Liver (tissue), 3 donors: ENCODE measurements at regions not wholly inside any gene's neighbourhood (a gene's known extent, or its start where the extent isn't known, plus 50 kb on each side); places are given as distances from the start of the nearest gene placed in this dataset.

Source experiments
- JUND ChIP-seq, 2 donors: IDR thresholded peaks; 2 replicates each; pipeline ENCODE4 v1.6.1; 2016; ENCODE audit warnings: antibody characterized with exemption in 2 of 2
- REST ChIP-seq: IDR thresholded peaks from 2 replicates; pipeline ENCODE4 v1.6.1; 2016; ENCODE audit warnings: antibody characterized with exemption, mild to moderate bottlenecking
- SP1 ChIP-seq: IDR thresholded peaks from 2 replicates; pipeline ENCODE4 v1.6.1; 2018; ENCODE audit warnings: antibody characterized with exemption, mild to moderate bottlenecking
- TF ChIP-seq, protein P1 (sequence below): fragments of 150-350 bp; IDR thresholded peaks from 2 replicates; pipeline ENCODE4 v1.5.1; 2017; ENCODE audit warnings: improper control_type of control experiment, low read depth, low read length; ENCODE audit not compliant: missing input control
- TF ChIP-seq, protein P2 (sequence below): IDR thresholded peaks from 2 replicates; pipeline ENCODE4 v1.6.1; 2016; ENCODE audit warnings: antibody characterized with exemption
- donor health status: healthy.
- donor health status: healthy.

- TF ChIP-seq, protein P1, sequence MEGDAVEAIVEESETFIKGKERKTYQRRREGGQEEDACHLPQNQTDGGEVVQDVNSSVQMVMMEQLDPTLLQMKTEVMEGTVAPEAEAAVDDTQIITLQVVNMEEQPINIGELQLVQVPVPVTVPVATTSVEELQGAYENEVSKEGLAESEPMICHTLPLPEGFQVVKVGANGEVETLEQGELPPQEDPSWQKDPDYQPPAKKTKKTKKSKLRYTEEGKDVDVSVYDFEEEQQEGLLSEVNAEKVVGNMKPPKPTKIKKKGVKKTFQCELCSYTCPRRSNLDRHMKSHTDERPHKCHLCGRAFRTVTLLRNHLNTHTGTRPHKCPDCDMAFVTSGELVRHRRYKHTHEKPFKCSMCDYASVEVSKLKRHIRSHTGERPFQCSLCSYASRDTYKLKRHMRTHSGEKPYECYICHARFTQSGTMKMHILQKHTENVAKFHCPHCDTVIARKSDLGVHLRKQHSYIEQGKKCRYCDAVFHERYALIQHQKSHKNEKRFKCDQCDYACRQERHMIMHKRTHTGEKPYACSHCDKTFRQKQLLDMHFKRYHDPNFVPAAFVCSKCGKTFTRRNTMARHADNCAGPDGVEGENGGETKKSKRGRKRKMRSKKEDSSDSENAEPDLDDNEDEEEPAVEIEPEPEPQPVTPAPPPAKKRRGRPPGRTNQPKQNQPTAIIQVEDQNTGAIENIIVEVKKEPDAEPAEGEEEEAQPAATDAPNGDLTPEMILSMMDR = no peak
- TF ChIP-seq REST = no peak
- TF ChIP-seq, protein P2, sequence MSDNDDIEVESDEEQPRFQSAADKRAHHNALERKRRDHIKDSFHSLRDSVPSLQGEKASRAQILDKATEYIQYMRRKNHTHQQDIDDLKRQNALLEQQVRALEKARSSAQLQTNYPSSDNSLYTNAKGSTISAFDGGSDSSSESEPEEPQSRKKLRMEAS = no peak
- TF ChIP-seq JUND (IDR thresholded peaks at IDR 0.05) = no peak
- no peak for TF ChIP-seq SP1
Observed at GRCh38 chr11:76282172-76282571, 75.9 kb upstream of the WNT11 start.
